GM12872 (cell line): ENCODE measurements at regions not wholly inside any gene's neighbourhood (a gene's known extent, or its start where the extent isn't known, plus 50 kb on each side); places are given as distances from the start of the nearest gene placed in this dataset.

Experiments
- TF ChIP-seq, protein P1 (sequence below): IDR thresholded peaks from 3 replicates; pipeline ENCODE4 v1.5.1; 2011; ENCODE audit warnings: low read depth, mild to moderate bottlenecking, low read length, moderate library complexity; ENCODE audit not compliant: insufficient read depth

DNA sequence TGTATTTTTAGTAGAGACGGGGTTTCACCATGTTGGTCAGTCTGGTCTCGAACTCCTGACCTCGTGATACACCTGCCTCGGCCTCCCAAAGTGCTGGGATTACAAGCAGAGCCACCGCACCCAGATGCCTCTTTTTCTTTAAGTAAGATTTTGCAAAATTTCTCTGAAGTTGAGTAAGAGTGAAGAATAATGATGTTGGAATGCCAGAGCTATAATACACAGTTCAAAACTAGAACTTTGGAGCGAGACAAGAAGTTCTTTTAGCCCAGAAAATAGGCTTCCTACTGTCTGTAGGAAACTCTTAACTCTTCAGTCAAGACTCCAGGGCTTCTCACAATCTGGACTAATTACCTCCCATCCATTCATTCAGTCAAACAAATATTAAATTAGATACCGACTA is 51.4 kb downstream of the MARCHF4 start:
- TF ChIP-seq, protein P1, sequence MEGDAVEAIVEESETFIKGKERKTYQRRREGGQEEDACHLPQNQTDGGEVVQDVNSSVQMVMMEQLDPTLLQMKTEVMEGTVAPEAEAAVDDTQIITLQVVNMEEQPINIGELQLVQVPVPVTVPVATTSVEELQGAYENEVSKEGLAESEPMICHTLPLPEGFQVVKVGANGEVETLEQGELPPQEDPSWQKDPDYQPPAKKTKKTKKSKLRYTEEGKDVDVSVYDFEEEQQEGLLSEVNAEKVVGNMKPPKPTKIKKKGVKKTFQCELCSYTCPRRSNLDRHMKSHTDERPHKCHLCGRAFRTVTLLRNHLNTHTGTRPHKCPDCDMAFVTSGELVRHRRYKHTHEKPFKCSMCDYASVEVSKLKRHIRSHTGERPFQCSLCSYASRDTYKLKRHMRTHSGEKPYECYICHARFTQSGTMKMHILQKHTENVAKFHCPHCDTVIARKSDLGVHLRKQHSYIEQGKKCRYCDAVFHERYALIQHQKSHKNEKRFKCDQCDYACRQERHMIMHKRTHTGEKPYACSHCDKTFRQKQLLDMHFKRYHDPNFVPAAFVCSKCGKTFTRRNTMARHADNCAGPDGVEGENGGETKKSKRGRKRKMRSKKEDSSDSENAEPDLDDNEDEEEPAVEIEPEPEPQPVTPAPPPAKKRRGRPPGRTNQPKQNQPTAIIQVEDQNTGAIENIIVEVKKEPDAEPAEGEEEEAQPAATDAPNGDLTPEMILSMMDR = no peak

DNA sequence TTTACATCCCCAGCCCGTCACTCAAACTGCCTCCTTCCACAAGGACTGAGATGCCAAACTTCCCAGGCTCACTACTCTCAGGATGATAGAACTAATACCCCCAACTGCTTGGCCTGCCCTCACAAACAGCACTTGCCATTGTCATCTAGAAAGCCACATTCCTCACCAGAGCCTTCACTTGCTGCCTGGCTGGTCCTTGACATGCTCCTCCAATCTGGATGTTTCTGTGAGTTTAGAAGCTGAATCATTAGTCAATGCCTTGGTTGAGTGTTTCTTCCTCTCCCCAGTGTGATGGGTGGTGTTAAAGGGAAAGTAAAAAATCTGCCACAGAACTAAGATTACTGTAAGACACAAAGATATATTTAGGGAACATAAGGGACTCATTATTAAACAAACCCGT is 52.5 kb downstream of the MARCHF4 start:
- TF ChIP-seq, protein P1 = no peak

DNA sequence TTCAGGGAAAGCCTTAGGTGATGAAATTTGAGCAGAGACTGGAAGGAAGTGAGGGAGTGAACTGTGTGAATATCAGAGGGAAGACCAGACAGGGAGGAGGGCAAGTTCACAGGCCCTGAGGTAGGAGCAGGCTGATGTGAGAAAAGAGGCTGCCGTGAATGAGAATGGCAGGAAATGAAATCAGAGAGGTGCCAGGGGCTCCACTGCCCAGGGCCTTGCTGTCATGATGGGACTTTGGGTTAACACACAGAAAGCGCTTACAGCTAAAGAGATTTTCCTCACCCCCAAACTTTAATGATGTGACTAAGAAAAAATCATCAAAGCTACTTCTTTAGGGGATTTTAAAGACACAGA is 53.8 kb downstream of the MARCHF4 start:
- TF ChIP-seq, protein P1 = no peak

DNA sequence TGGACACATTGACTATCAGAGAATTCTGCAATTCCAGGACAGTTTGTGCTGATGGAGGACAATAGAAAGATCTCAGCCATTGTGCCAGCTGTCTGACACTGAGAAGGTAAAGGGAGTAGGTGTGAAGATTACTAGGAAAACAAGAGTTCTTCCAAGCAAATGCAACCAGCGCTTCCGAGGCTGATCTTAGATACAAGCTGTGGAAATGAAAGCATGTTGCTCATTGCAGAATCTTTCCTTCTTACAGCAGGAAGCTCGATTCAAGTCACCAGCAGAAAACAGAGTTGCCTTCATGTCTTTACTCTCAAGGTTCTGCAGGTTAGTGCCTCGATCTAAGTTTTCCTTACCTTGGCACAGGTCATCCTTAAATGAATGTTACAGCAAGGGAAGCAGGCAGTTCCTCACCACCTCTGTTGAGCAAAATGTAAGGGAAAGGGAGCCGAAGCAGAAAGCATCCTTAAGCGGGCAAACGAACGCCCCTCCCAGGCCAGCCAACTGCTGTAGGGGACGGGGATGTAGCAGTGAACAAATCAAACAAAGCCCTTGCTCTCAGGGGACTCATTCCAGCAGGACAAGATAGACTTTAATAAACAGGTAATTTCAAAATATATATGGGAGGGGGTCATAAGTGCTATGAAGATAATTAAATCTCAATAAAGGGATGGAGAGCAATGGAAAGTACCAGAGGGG is 54.3 kb downstream of the MARCHF4 start:
- TF ChIP-seq, protein P1 = no peak

DNA sequence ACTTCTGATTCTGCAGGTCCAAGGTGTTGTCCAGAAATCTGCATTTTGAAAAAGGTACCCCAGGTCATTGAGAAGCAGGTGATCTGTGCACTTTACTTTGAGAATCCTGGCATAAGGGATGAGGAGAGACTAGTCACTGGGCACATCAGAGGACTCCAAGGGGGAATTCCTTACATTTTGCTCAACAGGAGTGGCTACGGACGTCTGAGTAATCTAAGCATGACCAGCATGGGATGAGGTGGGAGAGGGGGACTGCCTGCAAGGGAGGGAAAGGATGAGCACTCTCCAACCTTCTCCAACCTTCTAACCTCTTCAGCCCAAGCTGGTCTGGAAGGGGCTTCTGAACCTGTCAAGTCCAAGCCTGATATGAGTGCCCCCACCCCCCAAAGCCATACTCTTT is 55.5 kb downstream of the MARCHF4 start:
- TF ChIP-seq, protein P1 = no peak

DNA sequence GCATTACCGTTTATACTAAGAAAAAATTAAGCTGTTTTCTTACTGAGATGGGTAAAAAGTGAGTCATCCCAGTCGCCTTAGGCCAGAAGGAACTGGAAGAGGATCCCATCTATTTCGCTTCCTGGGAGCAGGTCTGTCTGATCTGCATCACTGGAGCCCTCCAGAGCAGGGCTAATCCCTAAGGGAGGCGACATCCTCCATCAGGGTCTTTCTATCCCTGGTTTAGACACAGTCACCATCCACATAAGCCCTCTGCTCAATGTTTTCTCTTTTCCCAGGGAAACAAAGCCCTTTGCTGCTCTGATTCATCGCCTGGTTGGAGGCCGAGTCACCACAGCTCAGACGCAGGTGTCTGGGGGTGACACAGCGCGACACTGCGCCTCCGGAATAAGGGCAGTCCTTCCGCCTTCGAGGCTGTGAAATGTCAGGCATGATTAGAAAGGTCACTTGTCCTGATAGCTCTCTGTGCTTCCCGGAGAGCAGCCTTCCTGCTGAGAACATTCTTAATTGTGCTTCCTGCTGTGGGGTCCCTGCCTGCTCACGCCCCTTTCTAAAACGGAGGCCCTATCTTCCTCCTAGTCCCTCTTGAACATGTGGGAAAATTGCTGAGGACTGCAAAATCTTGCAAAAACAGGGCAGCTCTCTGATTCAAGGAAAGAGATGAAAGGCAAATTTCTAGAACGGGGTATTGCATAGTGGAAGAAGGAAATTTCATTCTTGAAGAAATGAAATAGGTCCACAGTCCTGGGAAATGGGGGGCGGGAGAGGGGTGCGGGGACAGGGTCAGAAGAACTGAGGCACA is 56.3 kb downstream of the MARCHF4 start:
- TF ChIP-seq, protein P1 = no peak

DNA sequence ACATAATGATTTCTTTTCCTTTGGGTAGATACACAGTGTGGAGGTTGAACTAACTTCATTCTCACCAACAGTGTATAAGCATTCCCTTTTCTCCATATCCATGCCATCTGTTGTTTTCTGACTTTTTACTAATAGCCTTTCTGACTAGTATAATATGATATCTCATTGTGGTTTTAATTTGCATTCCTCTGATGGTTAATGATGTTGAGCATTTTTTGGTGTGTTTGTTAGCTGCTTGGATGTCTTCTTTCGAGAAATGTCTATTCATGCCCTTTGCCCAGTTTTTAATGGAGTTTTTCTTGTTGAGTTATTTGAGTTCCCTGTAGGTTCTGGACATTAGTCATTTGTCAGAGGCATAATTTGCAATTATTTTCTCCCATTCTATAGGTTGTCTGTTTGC is 59.8 kb downstream of the MARCHF4 start:
- TF ChIP-seq, protein P1 = no peak
